HG02840 (cell line): ENCODE measurements at regions not wholly inside any gene's neighbourhood (a gene's known extent, or its start where the extent isn't known, plus 50 kb on each side); places are given as distances from the start of the nearest gene placed in this dataset.
"Not testable (repeated sequence)": the region's sequence is repeated elsewhere in the genome, so short reads cannot be mapped to it uniquely, and the experiment has no call there.

Experiments
- ATAC-seq: cut with Tn5 transposase; IDR thresholded peaks from one replicate; pipeline ENCODE4 v1.9.1; 2021; ENCODE audit warnings: mild to moderate bottlenecking, moderate library complexity, moderate number of reproducible peaks; ENCODE audit not compliant: unreplicated experiment, low FRiP score

DNA sequence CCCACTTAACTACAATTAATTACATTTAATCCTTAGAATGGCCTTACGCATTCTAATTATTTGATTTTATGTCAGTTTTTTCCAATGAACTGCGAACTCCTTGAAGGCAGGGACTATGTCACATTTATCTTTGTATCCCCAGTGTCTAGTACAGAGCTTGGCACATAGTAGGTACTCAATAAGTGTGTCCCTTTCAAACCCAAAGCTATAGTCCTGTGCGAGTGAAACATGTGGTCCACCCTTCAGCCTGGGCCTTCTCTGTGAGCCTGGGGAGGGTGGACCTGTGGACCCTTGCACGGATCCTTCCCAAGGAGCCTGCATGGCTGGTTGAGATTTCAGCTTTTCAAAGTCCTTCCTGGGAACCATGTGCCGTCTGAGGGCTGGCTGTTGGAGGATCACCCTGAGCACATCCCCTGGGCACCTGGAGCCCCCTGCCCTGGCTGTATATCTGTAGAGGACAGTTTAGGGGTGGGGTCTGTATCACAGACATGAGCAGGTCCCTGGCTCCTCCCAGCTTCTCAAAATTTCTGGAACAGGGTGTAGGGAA is 103.1 kb downstream of the IER5 start:
- ATAC-seq = no peak

DNA sequence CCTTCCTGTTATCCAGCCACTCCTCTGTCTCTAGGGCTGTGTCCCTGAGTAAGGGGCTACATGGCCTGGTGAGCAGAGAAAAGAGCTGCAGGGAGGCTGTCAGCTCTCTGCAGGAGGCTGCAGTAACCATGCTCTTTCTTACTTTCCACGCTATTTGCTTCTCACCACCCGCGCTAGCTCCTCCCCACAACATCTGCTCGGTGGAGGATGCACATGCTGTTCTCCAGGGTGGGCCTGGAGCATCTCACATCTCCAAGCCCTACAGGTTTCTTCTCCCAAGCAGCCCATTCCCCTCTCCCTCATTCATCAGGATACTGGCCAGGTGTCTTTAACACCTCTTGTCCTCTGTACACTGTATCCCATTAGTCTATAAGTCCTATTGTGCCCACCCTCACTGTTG is 103.8 kb downstream of the IER5 start:
- no peak for ATAC-seq

DNA sequence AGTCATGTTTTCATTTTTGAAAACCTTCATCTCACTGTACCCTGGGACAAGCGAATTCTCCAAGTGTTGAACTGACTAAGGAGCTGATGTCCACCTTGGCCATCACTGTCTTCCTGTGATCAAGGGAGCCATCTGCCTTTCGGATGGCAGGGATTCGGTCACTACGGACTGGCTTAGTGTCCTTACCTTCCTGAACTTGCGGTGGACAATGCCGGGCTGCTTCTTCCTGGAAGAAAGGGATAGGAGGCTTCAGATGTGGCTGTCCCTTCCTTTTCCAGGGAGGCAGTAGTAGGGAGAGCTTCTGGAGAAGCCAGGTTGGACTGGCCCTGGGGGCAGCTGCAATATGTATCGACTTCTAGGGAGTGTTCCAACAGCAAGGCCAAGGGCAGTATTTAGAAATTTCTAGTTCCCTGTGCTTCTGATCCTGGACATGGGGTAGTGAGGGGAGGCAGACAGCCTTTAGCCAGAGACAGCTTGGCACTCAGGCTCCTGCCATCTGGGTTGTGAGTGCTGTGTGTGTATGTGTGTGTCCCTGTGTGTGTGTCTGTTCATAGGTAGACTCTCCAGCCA is 114.6 kb downstream of the IER5 start:
- no peak for ATAC-seq

DNA sequence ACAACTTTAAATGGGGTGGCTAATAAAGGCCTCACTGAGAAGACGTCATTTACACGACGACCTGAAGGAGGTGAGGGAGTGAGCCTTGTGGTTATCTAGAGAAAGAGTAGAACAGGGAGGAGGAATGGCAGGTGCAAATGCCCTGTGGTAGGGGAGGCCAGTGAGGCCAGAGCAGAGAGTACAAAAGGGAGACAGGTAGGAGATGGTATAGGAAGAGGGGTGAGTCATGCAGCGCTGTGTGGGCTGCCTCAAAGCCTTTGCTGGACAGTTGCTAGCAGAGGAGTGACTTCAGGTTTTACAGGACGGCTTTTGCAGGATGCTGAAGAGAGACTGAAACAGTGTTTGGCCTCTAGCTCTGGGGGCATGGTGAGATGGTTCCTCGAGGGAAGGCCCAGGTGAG is 116.0 kb downstream of the IER5 start:
- no peak for ATAC-seq

DNA sequence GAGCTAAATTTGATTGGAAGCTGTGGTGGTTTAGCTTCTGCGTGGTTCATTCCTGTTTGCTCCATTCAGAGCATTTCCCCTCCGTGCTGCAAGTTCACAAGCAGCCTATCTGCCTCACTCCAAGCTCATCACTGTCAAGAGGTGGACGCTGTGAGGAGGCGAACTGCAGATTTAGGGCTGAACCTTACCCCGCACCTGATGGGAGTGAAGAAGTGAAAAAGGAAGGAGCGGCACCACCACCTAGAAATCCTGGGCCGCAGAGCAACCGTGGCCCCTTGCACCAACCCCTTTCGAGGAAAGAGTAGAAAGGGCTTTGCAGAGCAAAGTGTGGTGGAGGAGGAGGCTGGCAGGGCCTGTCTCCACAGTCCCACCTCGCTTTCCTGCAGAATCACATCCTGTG is 117.4 kb downstream of the IER5 start:
- ATAC-seq = no peak

DNA sequence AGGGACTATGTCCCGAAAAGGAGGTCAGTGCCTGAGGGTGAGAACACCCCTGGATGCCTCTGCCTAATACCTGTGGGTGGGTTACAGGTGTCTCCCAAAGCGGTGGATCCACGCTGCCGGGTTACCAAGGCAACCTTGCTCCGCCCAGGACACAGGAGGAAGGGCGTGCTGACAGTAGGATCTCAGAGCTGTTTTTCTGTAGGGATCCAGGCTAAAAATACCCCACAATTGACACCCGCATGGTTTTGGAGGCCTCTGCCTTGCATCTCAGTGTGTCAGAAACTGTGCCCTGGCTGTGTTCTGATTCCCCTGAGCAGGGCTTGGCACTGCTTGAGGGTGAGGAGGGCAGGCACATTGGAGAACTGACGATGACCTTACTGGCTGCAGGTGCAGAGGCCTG is 118.0 kb downstream of the IER5 start:
- no peak for ATAC-seq

DNA sequence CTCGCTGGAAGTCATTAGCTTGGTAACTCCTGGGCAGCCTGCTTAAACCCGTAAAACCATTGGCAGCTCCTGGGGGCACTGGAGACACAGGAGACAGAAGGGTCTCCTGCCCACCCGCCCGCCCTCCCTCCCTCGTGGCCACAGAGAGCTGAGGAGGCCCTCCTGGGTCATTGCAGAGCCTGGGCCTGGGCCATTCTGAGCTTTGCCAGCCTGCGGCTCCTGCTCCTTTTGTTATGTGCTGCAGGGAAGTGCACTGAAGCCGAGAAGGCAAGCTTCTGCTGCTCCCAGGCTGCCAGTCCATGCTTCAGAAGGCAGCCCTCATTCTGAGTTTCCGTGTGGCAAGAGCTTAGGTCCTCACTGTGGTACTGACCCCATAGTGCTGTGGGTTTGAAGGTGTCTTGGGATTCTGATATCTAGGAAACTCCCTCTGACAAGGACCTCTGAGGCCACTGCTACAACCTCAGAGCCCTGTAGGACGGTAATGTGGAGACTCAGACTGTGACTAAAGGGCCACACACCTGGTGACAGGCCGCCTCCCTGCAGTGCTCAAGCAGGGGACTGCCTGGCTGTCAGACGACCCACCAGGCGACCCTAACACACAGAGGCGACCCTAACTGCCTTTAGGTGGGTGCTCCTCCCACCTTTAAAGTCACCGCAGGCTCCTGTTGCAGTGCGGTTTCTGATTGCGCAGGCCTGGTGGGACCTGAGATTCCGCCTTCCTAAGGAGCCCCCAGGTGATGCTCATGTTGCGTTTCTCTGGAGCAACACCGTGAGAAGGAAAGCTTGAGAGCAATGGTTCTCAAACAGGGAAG is 118.7 kb downstream of the IER5 start:
- no peak for ATAC-seq

DNA sequence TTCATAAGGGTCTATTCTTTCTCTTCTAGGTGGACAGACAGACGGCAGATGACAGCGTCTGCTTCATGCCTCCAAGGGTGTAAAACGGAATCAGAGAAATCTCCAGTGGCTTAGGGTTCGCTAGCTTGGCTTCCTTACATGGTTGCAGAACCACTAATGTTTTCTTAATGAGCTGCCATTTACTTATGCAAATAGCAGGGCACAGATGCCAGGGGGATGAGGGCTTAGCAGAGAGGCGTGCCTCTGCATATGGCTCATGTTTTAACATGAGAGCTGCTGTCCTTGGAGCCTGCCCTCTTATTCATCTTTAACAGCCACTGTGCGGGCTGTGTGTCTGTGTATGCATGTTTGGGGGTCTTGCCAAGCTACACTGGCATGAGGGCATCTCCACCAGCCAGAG is 119.6 kb downstream of the IER5 start:
- no peak for ATAC-seq

DNA sequence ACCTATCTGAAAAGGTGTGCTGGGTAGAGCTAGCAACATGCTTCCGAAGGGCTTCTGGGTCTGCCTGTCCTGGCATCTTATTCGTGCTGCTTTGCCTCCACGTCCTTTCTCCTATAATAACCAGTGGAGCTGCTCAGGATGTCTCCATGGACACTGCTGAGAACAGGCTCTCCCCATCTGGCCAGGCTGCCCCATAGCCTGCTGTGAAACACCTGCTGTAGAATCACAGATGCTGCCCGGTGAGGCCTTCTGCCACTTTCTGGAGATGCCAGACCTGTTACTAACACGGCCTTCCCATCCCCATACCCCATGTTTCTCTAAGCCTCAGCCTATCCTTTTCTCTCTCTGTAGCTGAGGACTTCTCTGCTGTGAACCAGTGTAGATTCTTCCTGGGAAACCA is 120.5 kb downstream of the IER5 start:
- ATAC-seq = no peak

DNA sequence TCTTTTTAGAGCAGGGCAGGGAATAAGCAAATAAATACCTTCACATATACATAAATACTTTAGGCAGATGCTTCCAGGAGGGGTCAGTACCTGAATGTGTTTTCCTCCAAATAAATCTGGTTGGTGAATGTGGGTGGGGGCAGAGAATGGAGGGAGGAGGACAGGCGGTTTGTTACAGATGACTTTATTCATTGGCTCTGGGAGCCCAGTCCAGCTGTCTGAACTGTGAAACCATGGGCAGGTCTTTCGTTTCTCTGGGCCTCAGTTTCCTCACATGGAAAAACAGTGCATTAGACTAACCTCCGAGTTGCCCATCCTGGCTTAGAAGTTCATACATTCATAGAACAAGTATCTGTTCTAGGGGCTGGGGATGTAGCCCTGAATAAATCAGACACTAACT is 124.6 kb downstream of the IER5 start:
- no peak for ATAC-seq

DNA sequence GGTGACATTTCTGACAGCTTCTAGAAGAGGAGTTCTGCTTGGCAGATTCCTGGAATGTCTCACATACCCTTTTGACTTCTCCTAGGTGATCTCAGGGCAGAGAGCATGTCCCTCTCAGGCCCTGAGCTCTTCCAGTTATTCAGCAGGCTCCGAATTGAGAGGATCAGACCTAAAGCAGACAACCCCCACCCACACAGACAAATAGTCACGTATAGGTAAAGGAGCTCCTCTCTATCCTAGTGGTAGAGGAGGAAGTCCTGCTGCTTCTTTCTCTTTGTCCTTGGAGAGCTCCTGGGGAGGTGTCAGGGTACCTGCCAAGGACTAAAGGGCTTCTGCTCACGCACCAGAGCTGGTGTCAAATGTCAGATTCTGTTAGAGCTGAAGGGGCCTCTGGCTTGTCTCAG is 128.1 kb downstream of the IER5 start:
- ATAC-seq = no peak

DNA sequence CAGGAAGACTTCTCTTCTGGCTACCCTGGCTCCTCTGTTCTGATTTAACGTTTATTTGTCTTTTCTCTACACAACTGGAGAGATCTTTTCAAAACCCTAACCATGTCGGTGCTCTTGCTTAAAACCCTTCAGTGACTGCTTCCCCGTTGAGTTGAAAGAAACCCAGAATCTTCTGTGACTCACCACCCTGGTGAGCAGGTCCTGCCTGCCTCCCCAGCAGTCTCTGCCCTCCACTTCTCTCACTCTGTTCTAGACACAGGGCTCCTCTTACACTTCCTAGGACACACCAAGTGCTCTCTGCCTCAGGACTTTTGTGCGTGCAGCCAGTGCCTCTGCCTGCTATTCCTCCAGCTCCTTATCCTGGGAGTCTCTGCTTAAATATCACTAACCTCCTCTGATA is 131.4 kb downstream of the IER5 start:
- ATAC-seq = no peak

DNA sequence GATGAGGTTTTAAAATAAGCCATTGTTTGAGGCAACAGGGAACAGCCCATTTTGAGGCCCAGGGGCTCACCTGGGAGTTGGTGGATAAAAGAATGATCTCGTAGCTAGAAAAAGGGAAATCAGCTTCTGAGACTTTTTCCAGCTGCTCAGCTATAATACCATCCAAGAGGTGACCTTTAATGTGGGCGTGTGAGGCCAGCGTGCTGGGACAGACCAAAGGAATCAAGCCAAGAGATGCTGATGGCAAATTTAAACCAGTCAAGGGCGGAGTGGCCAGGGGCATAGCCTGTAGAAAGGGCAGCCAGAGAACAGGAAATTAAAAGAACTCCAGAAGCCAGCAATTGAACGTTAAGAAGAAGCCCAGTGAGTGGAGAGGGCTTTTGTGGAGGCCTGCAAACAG is 132.6 kb downstream of the IER5 start:
- ATAC-seq = no peak

DNA sequence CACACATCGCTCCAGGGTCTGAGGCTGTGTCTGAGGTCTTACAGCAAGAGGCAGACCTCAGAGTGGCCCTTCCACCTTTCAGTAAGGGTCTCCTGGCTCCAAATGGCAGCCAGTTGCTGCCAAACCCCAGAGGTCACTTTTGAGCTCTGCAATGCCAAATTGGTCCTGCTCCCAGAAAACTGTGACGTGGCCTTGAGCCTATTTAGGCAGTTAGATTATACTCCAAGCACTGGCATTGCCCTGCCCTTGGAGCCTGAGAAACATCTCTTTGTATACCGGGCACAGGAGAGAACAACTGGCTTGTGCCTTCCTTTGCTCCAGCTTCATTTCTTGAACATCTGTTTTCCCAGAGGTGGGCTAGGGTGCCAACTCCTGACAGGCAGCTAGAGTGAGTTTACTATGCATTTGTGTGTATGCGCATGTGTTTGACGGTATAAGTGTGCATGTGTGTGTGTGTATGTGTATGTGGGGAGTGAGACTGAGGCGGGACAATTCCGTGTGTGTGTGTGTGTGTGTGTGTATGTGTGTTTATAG is 134.5 kb downstream of the IER5 start:
- no peak for ATAC-seq

DNA sequence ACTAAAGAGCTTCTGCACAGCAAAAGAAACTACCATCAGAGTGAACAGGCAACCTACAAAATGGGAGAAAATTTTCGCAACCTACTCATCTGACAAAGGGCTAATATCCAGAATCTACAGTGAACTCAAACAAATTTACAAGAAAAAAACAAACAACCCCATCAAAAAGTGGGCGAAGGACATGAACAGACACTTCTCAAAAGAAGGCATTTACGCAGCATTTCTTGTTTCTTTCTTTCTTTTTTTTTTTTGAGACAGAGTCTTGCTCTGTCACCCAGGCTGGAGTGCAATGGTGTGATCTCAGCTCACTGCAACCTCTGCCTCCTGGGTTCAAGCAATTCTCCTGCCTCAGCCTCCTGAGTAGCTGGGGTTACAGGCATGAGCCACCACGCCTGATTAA is 138.2 kb downstream of the IER5 start:
- ATAC-seq = not testable (repeated sequence)

DNA sequence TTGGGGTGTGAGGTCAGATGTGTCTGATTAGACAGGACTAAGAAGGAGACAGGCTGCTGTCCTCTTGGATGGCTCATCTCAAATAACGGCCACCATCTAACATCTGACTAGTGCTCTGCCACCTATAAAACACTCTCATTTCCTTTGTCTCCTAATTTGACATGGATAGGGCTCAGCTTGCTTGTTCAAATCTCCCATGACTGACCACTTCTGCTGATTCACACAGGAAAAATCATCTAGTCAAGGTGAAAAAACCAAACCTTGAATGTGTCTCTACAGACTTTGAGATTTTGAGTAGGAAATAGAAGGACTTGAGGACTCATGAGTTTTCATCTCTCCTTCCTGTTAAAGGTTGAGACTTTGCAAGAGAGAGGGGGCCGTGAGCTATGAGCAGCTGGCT is 150.6 kb downstream of the IER5 start:
- no peak for ATAC-seq

DNA sequence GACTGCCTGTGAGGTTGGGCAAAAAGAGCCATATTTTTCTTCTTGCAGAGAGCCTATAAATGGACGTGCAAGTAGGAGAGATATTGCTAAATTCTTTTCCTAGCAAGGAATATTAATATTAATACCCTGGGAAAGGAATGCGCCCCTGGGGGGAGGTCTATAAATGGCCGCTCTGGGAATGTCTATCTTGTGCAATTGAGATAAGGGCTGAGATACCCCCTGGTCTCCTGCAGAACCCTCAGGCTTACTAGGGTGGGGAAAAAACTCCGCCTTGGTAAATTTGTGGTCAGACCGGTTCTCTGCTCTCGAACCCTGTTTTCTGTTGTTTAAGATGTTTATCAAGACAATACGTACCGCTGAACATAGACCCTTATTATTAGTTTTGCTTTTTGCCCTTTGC is 157.8 kb downstream of the IER5 start:
- not testable (repeated sequence) for ATAC-seq

DNA sequence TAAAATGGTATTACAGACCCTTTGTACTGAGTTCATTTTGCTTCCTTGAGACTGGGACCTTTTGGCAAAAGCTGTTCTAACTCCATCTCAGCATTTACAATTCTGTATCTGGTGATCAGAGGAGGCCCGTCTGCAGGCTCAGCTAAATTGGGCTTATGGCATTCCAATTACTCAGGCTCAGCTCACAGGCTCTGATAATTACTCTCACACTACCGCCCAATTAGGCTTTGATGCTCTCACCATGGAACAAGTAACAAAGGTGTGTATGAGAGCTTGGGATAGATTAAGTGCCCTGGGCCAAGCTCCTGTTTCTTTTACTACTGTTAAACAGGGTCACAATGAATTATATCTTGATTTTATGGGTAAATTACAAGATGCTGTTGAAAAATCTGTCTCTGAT is 159.9 kb downstream of the IER5 start:
- ATAC-seq = not testable (repeated sequence)

DNA sequence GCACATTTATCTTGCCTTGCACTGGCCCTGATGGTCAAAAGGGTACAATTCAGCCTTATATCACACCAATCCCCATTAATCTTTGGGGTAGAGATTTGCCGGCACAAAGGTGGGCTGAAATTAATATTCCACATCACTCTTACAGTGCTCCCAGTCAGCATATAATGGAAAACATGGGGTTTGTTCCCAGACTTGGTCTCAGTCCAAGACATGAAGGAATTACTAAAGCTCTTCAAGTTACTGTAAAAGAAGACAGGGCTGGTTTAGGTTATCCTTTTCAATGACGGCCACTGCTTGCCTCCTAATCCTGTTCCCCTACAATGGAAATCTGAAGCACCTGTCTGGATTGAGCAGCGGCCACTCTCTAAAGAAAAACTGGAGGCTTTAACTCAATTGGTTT is 160.7 kb downstream of the IER5 start:
- ATAC-seq = no peak

DNA sequence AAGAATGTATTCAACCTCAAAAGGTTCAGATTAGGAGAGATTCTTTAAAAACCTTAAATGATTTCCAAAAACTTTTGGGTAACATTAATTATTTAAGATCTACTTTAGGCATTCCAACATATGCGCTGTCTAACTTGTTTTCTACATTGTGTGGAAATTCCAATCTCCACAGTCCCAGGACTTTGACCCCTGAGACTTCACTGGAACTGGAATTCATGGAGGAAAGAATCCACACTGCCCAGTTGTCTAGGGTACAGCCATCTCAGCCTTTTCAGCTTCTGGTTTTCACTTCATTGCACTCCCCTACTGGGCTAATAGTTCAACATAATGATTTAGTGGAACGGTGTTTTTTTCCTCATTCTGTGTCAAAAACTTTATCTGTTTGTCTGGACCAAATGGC is 161.5 kb downstream of the IER5 start:
- ATAC-seq = no peak

DNA sequence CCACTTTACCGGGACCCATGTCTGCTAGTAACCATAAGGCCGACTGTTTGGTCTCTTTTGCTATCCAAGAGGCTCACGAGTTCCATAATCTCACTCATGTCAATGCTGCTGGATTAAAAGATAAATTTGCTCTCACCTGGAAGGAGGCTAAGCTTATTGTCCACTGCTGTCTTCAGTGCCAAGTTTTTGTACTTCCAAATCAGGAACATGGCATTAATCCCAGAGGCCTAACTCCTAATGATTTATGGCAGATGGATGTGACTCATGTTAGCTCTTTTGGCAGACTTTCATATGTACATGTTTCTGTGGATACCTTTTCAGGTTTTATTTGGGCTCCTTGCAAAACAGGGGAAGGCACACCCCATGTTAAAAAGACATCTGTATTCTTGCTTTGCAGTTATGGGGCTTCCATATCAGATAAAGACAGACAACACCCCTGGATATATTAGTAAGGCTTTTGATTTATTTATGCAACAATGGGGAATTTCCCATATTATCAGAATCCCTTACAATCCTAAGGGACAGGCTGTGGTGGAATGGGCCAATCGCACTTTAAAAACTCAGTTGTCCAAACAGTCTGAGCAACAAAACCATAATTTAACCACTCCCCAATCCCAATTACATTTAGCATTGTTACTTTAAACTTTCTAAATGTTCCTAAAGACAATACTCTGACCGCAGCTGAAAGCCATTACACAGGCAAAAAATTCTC is 162.7 kb downstream of the IER5 start:
- no peak for ATAC-seq
